HepG2 (cell line): ENCODE measurements at regions not wholly inside any gene's neighbourhood (a gene's known extent, or its start where the extent isn't known, plus 50 kb on each side); places are given as distances from the start of the nearest gene placed in this dataset.

Experiments used
- ATAC-seq: fragments of 200-7000 bp; cut with Tn5 transposase; 3 replicates; pipeline ENCODE4 v1.9.1; 2020; ENCODE audit warnings: mild to moderate bottlenecking, moderate library complexity
- BruUV-seq: library from RNA; stranded (reverse); fragments of 400-500 nt; replicated peaks from 2 replicates; lab custom pipeline; 2021; lab: Mats Ljungman, UMichigan
- CTCF ChIA-PET: fragments of 300-600 bp; formaldehyde crosslinking; extraction: SDS; loops from one replicate; lab custom pipeline; 2021; ENCODE audit warnings: low total read pairs, inconsistent platforms, low intra/inter-chr PET ratio; lab: Yijun Ruan, JAX
- POLR2A ChIA-PET: fragments of 350-600 bp; sonication (Branson Sonifier 250); formaldehyde crosslinking; loops from one replicate; lab custom pipeline; 2020; ENCODE audit warnings: antibody characterized with exemption, inconsistent platforms; lab: Yijun Ruan, JAX
- DNase-seq: peaks from one replicate; pipeline ENCODE4 v3.0.0-alpha.2; 2015; ENCODE audit warnings: low spot score
- FAIRE-seq: peaks from 3 replicates; lab custom pipeline; 2011; peaks lifted over from hg19 to GRCh38; lab: Jason Lieb, UNC
- H2AFZ ChIP-seq: one replicate; pipeline ENCODE4 v1.6.1; 2011; ENCODE audit warnings: low read length, inconsistent platforms
- H3K27ac ChIP-seq: fragments of 300-600 bp; 3 replicates; pipeline ENCODE4 v1.8.0; 2011; ENCODE audit warnings: mixed run types, mild to moderate bottlenecking, mixed read lengths, low read length, inconsistent platforms; ENCODE audit not compliant: insufficient read depth; ENCODE audit errors: extremely low read length
- H3K27me3 ChIP-seq, 2 experiments: fragments of 200-600 bp in 1 of 2; 2 replicates in 1 of 2; 3 replicates in 1 of 2; pipeline versions ENCODE4 v1.6.0 to v1.8.0; 2011; ENCODE audit warnings: low read length in 2 of 2, mild to moderate bottlenecking in 2 of 2, moderate library complexity in 2 of 2, inconsistent platforms in 1 of 2; ENCODE audit not compliant: insufficient read depth in 2 of 2, control insufficient read depth in 1 of 2
- H3K36me3 ChIP-seq, 2 experiments: fragments of 200-600 bp in 1 of 2; replicated peaks in 1 of 2; 2 replicates in 1 of 2; 3 replicates in 1 of 2; pipeline versions ENCODE4 v1.5.1 to v1.8.0; 2011; ENCODE audit warnings: low read length in 2 of 2, inconsistent platforms in 1 of 2; ENCODE audit not compliant: insufficient read depth in 2 of 2, control insufficient read depth in 1 of 2
- H3K4me1 ChIP-seq: 2 replicates; pipeline ENCODE4 v1.5.1; 2012; ENCODE audit warnings: low read length, inconsistent platforms; ENCODE audit not compliant: insufficient read depth
- H3K4me2 ChIP-seq: 2 replicates; pipeline ENCODE4 v1.6.0; 2011; ENCODE audit warnings: low read depth, low read length, inconsistent platforms
- H3K4me3 ChIP-seq, 3 experiments: fragments of 200-600 bp in 1 of 3; sonication (generic), shearing (Covaris generic) in 1 of 3; replicated peaks in 1 of 3; 2 replicates each; pipeline ENCODE4 v1.5.1; 2011 to 2016; ENCODE audit warnings: low read length in 3 of 3, inconsistent platforms in 2 of 3, low read depth in 2 of 3, mild to moderate bottlenecking in 2 of 3, control low read depth in 1 of 3, mixed read lengths in 1 of 3; ENCODE audit not compliant: insufficient read depth in 1 of 3
- H3K79me2 ChIP-seq: one replicate; pipeline ENCODE4 v1.6.1; 2011; ENCODE audit warnings: low read length, inconsistent platforms; ENCODE audit not compliant: insufficient read depth
- H3K9ac ChIP-seq: 2 replicates; pipeline ENCODE4 v1.6.0; 2011; ENCODE audit warnings: mild to moderate bottlenecking, low read depth, low read length, inconsistent platforms; ENCODE audit not compliant: insufficient read depth
- H3K9me3 ChIP-seq: 2 replicates; pipeline ENCODE4 v1.5.1; 2012; ENCODE audit warnings: mild to moderate bottlenecking, low read length
- H4K20me1 ChIP-seq: 2 replicates; pipeline ENCODE4 v1.6.0; 2011; ENCODE audit warnings: inconsistent platforms, mild to moderate bottlenecking, low read length, moderate library complexity; ENCODE audit not compliant: insufficient read depth
- ADNP ChIP-seq: sonication (generic); formaldehyde crosslinking; IDR thresholded peaks from 2 replicates; pipeline ENCODE4 v1.4.0; 2020; ENCODE audit warnings: missing genetic modification reagents
- EEA1 ChIP-seq: sonication (generic); formaldehyde crosslinking; IDR thresholded peaks from 2 replicates; pipeline ENCODE4 v1.5.1; 2020; ENCODE audit warnings: mild to moderate bottlenecking, missing genetic modification reagents, borderline replicate concordance
- GABPA ChIP-seq, 2 experiments: IDR thresholded peaks; 2 replicates each; pipeline ENCODE4 v1.6.1; 2011 to 2016; ENCODE audit warnings: low read depth in 2 of 2, low read length in 1 of 2, missing biosample characterization in 1 of 2, missing genetic modification characterization in 1 of 2
- HMG20B ChIP-seq: conservative IDR thresholded peaks from 2 replicates; pipeline ENCODE4 v1.6.1; 2016; ENCODE audit warnings: missing genetic modification reagents, missing compliant biosample characterization
- KMT2A ChIP-seq: sonication (generic); formaldehyde crosslinking; IDR thresholded peaks from 2 replicates; pipeline ENCODE4 v1.4.0; 2020; ENCODE audit warnings: missing genetic modification reagents
- PAF1 ChIP-seq: IDR thresholded peaks from 2 replicates; pipeline ENCODE4 v1.6.1; 2016; ENCODE audit warnings: missing genetic modification reagents, missing compliant biosample characterization
- SUZ12 ChIP-seq: fragments of 150-350 bp; IDR thresholded peaks from 2 replicates; pipeline ENCODE4 v1.6.1; 2014; ENCODE audit warnings: low read depth, low read length
- ZFYVE20 ChIP-seq: sonication (generic); formaldehyde crosslinking; IDR thresholded peaks from 2 replicates; pipeline ENCODE4 v1.8.0; 2023; ENCODE audit warnings: low read depth, mild to moderate bottlenecking, moderate library complexity, missing genetic modification reagents, borderline replicate concordance
- ZMYM2 ChIP-seq: sonication (generic); formaldehyde crosslinking; IDR thresholded peaks from 2 replicates; pipeline ENCODE4 v1.8.0; 2022; ENCODE audit warnings: mild to moderate bottlenecking, missing genetic modification reagents
- ZNF10 ChIP-seq: sonication (generic); formaldehyde crosslinking; IDR thresholded peaks from 2 replicates; pipeline ENCODE4 v1.4.0; 2020; ENCODE audit warnings: mild to moderate bottlenecking, low read depth, missing genetic modification reagents, borderline replicate concordance
- WGBS: methylation state at CpG from one replicate; pipeline ENCODE4 v1.1.6; 2017; ENCODE audit warnings: low lambda C conversion rate; 5-methylcytosine and 5-hydroxymethylcytosine counted together
- in situ Hi-C: cut with HindIII; loops from 2 replicates; pipeline ENCODE4 v1.10.0; 2017; ENCODE audit warnings: low pct_unique_long_range_greater_than_20kb; ENCODE audit not compliant: extremely low pct_ligation_motif_present
- intact Hi-C: fragments of 100-400 bp; cut with micrococcal nuclease; formaldehyde crosslinking; loops from one replicate; pipeline ENCODE4 v1.10.0; 2022; ENCODE audit not compliant: unreplicated experiment
- TF ChIP-seq, protein P1 (sequence below): sonication (generic); formaldehyde crosslinking; IDR thresholded peaks from 2 replicates; pipeline ENCODE4 v1.4.0; 2020; ENCODE audit warnings: missing genetic modification reagents, mild to moderate bottlenecking, borderline replicate concordance
- TF ChIP-seq, protein P2 (sequence below): IDR thresholded peaks from 2 replicates; pipeline ENCODE4 v1.6.1; 2016; ENCODE audit warnings: low read depth, borderline replicate concordance
- TF ChIP-seq, protein P3 (sequence below): sonication (generic); formaldehyde crosslinking; conservative IDR thresholded peaks from 2 replicates; pipeline ENCODE4 v1.5.0; 2020; ENCODE audit warnings: missing genetic modification reagents
- TF ChIP-seq, protein P4 (sequence below): sonication (generic); formaldehyde crosslinking; IDR thresholded peaks from 2 replicates; pipeline ENCODE4 v1.4.0; 2020; ENCODE audit warnings: missing genetic modification reagents, borderline replicate concordance

DNA sequence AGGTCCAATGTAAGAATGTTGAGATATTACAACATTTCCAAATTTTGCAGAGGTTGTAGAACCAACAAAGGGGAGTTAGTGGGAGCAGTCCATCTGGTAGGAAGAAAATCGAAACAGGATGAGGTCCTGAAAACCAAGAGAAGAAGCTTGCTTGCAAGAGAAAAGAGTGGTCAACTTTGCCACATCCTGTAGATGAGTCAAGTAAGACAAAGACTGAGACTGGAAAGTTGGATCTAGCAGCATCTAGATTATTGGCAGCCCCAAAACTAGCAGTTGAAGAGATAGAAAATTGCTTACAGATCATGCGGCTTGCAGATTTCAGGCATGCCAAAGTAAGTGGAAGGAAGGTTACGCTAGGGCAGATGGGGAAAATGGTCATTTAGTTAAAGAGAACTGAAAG is 378.9 kb downstream of the GRB14 start:
- no peaks in the 10 kb centered on the region for H3K9me3 ChIP-seq
- intact Hi-C loops, result no loop called here
- no peak for DNase-seq
- H3K36me3 ChIP-seq, result no peaks in the 10 kb centered on the region
- H3K4me2 ChIP-seq, result no peak overlapping the region
- in situ Hi-C loops, result no loop called here
- ChIA-PET CTCF (no interaction called here), POLR2A (no interaction called here)
- no peak overlapping the region for H3K27ac ChIP-seq
- H2AFZ ChIP-seq, result no peak overlapping the region
- no peak overlapping the region for H3K4me3 ChIP-seq
- no peak overlapping the region for H3K9ac ChIP-seq
- ATAC-seq, result no peak
- no TSS peak for BruUV-seq
- TF ChIP-seq PAF1 (CRISPR knock-in tag), result no peak
- no peak for TF ChIP-seq ZNF10
- TF ChIP-seq ZFYVE20 (CRISPR knock-in tag), result no peak
- TF ChIP-seq, protein P1, sequence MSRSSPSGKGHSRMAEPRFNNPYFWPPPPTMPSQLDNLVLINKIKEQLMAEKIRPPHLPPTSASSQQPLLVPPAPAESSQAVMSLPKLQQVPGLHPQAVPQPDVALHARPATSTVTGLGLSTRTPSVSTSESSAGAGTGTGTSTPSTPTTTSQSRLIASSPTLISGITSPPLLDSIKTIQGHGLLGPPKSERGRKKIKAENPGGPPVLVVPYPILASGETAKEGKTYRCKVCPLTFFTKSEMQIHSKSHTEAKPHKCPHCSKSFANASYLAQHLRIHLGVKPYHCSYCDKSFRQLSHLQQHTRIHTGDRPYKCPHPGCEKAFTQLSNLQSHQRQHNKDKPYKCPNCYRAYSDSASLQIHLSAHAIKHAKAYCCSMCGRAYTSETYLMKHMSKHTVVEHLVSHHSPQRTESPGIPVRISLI, result no peak
- no peak for TF ChIP-seq GABPA (IDR thresholded peaks at IDR 0.05; ENCODE audit: low read depth, low read length)
- TF ChIP-seq GABPA (CRISPR knock-in tag; IDR thresholded peaks at IDR 0.05; ENCODE audit: low read depth), result no peak
- TF ChIP-seq, protein P2, sequence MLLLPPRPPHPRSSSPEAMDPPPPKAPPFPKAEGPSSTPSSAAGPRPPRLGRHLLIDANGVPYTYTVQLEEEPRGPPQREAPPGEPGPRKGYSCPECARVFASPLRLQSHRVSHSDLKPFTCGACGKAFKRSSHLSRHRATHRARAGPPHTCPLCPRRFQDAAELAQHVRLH (CRISPR knock-in tag), result no peak
- TF ChIP-seq EEA1 (CRISPR knock-in tag), result no peak
- no peak for TF ChIP-seq SUZ12
- TF ChIP-seq, protein P3, sequence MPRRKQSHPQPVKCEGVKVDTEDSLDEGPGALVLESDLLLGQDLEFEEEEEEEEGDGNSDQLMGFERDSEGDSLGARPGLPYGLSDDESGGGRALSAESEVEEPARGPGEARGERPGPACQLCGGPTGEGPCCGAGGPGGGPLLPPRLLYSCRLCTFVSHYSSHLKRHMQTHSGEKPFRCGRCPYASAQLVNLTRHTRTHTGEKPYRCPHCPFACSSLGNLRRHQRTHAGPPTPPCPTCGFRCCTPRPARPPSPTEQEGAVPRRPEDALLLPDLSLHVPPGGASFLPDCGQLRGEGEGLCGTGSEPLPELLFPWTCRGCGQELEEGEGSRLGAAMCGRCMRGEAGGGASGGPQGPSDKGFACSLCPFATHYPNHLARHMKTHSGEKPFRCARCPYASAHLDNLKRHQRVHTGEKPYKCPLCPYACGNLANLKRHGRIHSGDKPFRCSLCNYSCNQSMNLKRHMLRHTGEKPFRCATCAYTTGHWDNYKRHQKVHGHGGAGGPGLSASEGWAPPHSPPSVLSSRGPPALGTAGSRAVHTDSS (CRISPR knock-in tag), result no peak
- TF ChIP-seq ADNP (CRISPR knock-in tag), result no peak
- no peak for TF ChIP-seq HMG20B
- TF ChIP-seq, protein P4, sequence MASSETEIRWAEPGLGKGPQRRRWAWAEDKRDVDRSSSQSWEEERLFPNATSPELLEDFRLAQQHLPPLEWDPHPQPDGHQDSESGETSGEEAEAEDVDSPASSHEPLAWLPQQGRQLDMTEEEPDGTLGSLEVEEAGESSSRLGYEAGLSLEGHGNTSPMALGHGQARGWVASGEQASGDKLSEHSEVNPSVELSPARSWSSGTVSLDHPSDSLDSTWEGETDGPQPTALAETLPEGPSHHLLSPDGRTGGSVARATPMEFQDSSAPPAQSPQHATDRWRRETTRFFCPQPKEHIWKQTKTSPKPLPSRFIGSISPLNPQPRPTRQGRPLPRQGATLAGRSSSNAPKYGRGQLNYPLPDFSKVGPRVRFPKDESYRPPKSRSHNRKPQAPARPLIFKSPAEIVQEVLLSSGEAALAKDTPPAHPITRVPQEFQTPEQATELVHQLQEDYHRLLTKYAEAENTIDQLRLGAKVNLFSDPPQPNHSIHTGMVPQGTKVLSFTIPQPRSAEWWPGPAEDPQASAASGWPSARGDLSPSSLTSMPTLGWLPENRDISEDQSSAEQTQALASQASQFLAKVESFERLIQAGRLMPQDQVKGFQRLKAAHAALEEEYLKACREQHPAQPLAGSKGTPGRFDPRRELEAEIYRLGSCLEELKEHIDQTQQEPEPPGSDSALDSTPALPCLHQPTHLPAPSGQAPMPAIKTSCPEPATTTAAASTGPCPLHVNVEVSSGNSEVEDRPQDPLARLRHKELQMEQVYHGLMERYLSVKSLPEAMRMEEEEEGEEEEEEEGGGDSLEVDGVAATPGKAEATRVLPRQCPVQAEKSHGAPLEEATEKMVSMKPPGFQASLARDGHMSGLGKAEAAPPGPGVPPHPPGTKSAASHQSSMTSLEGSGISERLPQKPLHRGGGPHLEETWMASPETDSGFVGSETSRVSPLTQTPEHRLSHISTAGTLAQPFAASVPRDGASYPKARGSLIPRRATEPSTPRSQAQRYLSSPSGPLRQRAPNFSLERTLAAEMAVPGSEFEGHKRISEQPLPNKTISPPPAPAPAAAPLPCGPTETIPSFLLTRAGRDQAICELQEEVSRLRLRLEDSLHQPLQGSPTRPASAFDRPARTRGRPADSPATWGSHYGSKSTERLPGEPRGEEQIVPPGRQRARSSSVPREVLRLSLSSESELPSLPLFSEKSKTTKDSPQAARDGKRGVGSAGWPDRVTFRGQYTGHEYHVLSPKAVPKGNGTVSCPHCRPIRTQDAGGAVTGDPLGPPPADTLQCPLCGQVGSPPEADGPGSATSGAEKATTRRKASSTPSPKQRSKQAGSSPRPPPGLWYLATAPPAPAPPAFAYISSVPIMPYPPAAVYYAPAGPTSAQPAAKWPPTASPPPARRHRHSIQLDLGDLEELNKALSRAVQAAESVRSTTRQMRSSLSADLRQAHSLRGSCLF (CRISPR knock-in tag), result no peak
- no peak for TF ChIP-seq ZMYM2 (CRISPR knock-in tag)
- TF ChIP-seq KMT2A, result no peak
- no peaks in the 10 kb centered on the region for H4K20me1 ChIP-seq
- no peak for FAIRE-seq
- no peaks in the 10 kb centered on the region for H3K79me2 ChIP-seq
- 5% methylated on average over 3 of the region's 3 CpGs for WGBS
- no peaks in the 10 kb centered on the region for H3K4me1 ChIP-seq
- no peaks in the 10 kb centered on the region for H3K27me3 ChIP-seq
